GM19455 (cell line): ENCODE measurements at regions not wholly inside any gene's neighbourhood (a gene's known extent, or its start where the extent isn't known, plus 50 kb on each side); places are given as distances from the start of the nearest gene placed in this dataset.
"Not testable (repeated sequence)": the region's sequence is repeated elsewhere in the genome, so short reads cannot be mapped to it uniquely, and the experiment has no call there.

ENCODE experiments used
- ATAC-seq: cut with Tn5 transposase; IDR thresholded peaks from one replicate; pipeline ENCODE4 v1.9.1; 2021; ENCODE audit not compliant: unreplicated experiment

DNA sequence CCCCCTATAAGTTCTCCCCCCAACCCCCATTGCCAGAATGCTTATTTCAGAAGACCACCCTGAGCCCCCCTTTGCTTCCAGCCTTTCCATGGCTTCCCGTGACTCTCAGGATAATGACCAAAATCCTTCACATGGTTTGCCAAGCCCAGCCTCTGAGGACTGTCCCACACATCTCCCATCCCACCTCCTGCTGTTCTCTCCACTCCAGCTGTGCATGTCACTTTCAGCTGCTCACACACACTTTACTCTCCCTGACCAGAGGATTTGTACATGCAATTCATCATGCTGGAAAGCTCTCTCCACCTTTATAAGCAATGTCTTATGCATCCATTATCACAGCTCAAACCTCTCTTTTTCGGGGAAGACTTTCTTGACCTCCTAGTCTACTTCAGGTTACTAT, 164.2 kb downstream of the PRL start:
- no peak for ATAC-seq

DNA sequence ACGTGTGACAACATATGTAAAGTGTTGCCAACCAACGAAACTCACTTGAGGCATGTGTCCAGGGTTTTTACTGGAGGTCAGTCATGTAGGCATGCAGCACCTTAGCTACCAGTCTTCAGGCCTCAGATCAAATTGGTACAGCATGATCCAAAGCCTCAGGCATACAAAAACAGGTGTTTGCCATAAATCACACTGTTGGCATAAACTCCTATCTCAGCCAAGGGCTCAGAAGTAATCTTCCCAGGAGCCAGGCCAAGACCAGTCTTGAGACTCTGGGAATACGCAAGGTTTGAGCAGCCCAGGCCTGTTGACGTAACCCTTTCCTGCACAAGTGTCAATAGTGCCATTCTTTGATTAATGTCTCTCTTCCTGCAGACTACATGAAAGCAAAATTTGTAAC, 163.5 kb downstream of the PRL start:
- no peak for ATAC-seq

DNA sequence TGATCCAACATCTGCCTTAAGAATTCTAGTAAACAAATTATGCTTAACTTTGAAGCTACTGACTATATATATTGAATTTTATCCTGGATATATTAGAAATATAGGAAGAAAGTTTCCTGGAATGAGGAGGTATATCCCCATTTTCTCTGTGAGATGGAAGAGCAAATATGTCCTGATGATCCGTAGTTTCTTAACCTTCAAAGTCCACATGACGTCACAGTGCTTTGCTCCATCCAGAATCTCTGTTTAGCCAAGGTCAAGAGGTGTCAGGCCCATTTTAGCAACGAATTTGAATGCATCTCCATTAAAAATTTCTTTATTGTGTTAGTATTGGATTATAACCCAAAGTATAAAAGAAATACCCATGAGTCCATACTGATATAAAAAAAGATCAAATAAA, 162.5 kb downstream of the PRL start:
- no peak for ATAC-seq

DNA sequence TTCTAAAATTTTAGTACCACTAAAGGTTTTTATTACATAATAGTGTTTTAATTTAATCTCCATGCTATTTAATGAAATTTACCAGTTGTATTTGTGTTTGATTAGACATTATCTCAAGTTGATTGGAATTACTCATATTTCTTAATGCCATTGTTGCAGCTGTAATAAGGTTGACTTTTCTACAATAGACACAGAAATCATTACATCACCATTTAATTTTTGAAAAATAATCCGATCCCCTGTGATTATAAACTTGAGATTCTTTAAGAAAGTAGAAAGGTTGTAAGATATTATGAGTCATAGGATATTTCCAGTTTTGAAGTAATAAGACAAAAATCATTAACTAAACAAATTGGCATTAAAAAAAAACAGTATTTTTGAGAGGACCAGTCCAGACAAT, 161.4 kb downstream of the PRL start:
- ATAC-seq, result no peak

DNA sequence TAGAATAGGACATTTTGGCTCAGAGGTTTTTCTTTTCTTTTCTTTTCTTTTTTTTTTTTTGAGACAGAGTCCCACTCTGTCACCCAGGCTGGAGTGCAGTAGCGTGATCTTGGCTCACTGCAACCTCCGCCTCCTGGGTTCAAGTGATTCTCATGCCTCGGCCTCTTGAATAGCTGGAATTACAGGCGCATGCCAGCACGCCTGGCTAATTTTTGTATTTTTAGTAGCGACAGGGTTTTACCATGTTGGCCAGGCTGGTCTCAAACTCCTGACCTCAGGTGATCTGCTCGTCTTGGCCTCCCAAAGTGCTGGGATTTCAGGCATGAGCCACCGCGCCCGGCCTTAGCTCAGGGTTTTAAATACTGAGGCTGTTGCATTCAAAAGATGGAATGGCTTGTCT, 156.1 kb downstream of the PRL start:
- ATAC-seq, result not testable (repeated sequence)

DNA sequence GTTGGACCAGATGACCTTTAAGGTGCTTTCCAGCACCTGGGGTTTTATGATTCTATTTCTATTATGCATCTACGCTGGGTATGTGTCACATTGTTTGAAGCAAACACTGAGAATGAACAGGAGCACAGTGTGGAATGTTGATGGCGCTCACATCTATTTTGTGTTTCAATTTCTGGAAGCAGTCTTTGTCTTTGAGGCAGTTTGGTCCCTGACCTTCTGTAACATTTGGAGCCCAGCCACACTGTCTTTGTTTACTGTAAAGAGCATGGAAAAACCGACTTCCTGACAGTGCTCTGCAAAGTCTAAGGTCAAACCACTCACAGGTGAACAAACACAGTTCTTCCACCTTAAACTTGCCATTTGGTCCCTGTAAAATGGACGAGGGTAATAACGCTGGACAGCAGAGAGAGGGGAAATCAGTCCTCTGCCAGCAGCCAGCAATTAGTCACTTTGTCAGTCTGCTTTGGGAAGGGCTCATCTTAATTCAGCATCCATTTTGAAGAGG, 155.5 kb downstream of the PRL start:
- ATAC-seq, result no peak

DNA sequence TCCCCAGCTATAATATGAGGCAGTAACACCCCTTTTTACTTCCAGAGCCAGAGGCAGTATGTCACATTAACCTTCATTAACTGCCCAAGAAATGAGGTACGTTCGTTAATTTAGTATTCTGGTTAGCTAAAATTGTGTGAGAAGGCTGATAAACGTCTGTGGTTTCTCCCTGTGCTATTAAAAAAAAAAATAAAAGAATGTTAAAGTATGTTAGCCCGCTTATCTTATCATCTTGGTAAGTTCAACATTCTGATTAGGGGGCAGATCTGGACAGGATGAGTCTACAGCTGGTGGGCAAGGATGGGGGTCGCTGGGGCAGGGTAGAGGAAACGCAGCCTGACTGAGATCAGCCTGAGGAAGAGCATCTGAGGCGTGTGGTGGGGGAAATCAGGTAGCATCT, 154.0 kb downstream of the PRL start:
- ATAC-seq, result no peak

DNA sequence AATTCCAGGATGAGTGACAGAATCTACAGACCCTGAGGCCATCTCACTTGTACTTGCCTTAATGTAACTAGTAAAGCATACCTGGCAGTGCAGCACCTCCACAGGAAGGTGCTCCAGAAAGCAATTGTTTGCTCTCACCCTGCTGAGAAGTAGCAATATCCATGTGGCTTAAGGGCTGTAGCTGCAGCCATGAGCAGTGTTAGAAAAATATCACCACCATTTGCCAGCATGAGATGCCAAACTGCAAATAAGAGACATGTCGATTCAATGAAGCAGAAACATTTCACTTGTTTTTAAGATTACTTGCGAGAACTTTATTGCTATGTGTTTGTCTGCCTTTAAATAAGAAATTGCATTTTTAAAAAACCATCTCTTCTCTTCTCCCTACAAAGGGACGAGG, 151.5 kb downstream of the PRL start:
- no peak for ATAC-seq

DNA sequence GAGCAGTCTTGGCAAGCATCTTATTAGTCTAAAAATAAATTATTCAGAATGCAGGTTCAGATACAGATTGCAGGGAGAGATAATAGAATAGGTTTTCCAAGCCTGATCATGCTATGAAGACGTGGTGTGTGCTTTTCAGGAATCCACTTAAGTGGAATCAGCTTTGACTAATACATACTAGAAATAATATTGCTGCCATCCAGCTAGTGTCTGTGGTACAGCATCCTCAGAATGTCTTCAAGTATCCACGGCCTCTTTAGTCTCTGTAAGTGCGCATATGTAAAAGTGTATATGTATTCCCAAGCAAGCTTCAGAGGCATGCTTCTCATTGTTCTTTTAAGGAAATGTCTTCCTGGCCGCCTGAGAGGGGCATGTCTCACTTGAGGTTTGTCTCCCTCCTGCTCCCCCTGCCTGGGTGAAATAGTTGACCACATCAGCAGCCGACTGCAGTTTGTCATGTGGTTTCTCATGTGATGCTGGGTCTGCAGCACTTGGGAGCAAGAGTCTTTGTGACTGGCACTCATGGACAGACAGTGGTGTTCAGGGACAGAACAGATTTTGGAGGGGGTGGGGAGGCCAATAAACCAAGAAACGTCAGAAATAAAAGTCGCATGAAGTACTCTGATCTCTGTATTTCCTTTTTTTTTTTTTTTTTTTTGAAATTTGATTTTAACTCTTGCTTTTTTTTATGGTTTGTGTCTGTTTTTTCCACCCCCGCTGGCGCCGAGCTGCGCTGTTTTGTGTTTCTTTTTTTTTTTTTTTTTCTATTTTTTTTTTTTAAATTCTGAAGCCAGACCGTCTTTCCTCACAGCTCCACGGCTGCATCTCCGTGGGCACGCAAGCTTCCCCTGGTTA, 150.8 kb downstream of the PRL start:
- ATAC-seq, result no peak

DNA sequence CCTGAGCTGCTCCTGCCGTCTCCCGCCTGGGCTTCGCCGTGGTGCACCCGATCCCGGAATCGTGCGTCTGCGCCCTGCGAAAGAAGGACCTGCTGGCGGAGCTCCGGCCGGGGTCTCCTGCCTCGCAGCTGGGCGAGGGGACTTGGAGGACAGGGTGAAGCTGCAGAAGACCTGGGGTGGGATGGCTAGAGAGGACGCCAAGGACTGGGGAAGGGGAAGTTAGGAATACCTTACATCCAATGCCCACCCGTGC, 150.2 kb downstream of the PRL start:
- no peak for ATAC-seq

DNA sequence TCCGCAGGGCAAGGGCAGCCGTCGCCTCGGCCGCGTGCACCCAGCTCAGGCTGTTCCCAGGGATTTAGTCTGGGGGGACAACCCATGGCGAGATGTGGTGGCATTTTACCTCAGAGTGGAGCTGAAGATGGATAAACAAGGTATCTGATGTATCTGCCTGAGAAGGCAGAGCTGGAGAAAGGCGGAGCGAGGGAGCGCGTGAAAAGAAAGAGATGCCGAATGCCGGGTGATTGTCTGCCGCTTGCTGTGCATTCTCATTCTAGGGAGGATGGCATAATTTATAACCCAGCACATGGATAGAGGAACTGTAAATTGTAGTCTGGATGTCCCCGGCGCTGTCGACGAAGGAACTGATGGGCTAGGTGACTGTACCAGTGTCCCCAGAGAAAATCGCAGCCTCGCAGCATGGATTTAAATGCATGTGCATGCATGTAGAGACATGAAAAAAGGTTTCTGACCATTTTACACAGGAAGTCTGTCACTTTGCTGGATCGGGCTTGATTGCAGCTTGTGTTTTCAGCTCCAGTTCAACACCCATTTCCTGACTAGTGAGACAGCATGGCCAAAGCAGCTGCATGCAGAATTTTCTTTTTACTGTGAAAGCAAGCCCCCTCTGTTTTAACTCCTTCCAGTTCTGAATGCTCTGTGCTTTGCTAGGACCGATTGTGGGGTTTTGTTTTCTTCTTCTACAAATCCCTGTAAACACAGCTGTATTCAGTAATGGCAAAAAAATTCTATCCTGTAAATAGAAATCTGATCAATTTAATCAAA, 149.7 kb downstream of the PRL start:
- ATAC-seq, result no peak

DNA sequence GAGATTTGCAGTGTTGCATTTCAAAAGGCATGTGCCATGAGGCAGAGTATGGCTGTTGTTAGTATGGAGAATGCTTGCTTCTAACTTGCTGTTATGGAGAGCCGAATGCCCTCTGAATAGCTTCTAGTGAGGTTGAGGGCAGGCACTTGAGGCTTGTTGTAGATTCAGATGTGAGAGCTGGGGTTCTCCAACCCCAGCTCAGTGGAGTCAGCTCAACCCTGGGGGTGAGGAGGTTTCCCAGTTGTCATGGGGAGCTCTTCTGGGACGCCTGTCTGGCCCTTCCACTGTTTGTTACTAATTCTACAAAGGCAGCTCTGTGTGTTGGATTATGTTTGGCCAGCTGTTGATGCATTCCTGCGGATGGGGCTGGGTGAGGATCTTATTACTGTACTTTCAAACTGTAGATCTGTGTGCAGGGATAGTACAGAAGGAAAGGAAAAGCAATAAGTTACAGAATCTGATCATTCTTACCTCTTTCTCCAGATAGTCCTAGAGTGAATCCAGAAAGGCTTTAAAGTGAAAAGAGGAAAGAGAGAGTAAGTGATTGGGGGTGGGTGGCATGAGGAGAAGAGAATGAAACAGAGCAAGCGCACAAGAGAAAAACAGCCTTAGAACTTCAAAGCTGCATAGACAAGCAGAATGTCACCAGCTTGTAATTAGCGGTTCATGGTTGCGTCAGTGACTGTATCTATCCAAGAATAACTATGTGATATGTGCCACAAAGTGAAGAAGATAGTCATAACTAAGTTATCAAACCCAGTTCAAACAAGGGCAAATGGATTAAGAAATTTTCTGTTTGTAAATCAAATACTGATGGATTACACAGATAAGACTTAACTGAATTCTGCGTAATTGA, 148.7 kb downstream of the PRL start:
- no peak for ATAC-seq

DNA sequence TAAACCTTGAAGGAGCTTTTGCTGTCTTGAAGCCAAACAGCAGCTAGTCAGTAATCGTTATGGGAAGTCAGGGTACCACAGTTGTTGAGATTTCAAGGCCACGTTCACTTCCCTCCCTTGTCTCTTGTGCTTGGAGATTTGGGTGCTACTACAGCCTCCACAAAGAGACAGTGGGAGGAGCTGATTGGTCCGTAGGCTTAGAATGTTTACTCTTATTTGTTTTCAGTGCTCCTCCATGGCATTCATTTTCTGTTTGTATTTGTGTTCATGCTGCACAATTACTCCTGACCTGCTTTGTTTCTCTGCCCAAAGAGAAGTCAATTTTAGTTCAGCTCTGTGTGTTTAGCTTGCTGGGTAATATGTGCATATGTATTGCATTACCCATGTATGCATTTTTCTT, 147.7 kb downstream of the PRL start:
- no peak for ATAC-seq

DNA sequence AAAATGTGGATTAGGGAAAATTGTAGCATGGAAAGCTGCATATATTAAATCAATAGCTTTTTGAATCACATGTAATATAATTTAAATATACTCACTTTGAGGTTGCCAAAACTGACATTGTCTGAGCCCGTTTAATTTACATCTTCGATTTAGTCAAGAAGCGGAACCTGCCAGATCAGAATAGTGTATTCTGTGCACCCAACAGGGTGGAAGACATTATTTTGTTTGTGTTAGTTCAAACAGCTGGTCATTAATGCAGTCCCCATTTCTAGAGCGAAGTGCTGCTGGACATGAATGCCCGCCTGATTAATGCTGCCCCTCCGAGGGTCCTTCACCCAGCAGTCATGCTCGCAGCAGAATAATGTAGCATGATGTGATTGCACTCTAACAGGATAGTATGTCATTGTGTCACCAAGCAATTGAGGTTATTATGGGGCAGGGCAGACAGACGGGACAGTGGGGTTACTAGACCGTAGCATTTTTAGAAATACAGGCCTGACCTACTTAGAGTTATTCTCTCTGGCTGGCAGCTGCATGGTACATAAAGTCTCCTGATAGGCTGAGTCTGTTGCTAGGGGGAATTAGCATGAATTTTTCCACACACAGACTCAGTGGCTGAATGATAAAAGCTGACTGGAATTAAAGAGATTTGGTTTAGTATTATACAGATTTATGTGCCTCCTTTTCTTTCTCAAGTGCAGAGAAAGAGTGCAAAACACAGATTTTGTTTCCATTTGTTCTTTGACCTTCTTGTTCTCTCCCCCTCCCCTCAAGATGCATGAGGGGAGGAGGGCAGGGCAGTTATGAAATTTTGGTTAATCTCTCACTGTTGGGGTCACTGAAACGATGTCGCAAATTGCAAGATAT, 147.1 kb downstream of the PRL start:
- ATAC-seq, result no peak

DNA sequence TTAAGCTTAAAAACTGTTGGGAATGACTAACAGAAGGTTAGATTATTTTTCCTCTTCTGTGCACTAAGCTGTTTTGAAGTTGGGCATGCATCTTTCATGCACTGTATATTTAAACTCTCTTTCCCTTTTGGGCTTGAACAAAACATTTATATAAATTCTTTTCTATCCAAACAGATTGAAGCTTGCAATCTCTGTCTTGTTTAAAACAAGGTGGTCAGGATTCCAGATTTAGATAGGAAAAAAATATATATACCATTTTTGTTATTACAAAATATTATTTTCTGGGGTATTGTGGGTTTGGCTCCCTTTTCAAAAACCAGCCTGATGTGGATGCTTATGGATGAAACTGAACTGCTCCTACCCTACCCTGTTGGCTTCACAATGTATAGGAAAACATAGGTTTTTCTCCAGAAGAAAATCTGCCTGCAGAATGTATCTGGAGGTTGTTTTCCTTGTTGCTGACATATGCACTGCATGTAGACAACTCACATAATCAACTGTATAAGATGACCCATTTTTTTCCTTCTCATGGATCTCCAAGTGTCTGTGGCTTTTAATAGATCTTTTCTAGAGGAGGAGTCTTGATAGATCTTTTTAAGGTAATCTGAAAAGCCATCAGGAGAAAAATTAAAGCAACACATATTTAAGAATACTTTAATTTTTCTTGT, 146.3 kb downstream of the PRL start:
- ATAC-seq, result no peak

DNA sequence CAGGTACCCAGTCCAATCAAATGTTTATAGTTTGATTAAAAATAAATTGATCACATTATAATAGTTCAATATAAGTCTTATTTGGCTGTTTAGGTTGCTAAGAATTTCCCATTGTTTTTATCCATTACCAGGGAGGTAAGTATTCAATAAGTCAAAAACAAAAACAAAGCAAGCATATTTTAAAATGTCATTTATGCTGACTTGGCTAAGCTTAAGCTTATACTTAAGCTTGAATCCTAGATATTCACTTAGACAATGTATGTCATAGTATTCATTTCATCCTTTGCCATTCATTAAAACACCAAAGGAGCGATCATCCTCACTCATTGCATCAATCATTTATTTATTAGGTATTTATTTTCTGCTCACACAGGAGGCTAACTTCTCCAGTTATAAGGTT, 144.9 kb downstream of the PRL start:
- ATAC-seq, result no peak

DNA sequence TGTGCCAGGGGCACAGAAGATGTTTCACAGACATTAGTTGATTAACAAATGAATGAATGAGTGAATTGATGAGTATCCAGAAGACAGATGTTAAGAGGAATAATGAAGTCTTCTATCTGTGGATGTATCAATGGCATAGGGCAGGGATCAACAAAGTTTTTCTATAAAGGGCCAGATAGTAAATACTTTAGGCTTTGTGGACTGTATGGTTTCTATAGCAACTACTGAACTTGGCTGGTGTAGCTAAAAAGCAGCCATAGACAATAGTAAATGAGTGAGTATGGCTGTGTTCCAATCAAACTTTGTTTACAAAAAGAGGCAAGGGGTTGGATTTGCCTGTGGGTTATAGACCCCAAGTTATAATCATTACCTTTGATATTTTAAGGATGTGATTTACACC, 144.0 kb downstream of the PRL start:
- no peak for ATAC-seq

DNA sequence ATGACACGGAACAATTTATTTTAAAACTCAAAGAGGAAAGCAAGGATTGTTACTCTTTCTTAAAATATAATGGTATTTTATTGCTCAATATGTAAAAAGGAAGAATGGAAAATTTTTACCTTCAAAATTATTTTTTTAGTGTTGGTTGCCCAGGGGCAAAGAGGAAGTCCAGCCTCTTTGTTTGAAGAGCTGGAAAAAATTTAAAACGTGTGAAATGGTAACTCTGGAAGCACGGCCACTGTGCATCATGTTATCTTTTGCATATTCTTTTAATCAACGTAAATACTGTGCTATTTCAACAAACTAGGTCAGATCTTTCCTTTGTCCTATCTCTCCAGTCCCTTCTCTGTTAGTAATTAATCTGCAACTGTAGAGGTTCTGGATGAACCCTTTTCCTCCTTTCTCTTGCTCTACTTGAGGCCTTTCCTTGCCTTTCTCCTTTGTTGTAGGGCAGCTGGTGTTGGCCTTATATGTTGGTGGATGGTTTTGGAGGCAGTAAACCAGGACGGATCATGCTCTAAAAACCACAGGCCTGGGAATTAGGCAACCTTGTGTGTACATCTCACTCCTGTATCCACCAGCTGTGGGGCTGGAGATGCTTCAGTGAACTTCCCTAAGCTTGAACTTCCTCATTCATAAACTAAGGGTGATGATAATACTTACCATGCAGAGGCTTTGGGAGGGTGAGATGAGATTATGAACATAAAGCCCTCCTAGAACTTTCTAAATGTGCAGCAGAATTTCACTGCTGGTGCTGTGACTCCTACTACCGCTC, 143.3 kb downstream of the PRL start:
- no peak for ATAC-seq

DNA sequence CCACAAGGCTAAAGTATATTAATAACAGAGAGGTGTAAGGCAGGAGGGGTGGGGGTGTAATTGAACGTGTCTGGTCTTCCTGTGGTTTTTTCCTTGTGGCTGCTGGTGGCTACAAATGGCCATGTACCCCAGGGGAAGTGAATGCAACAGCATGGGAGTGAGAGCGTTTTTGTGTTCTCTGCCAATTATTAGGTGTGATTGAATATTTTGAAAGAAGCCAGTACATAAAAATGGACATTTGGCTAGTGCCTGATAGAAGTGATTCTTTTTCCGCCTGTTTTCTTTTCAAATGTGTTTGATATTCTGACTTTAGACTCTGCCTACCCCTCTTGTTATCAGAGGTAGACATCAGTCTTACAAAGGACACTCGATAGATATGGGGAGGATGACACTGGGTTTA, 141.3 kb downstream of the PRL start:
- ATAC-seq, result no peak
